H1 (cell line): ENCODE measurements at regions not wholly inside any gene's neighbourhood (a gene's known extent, or its start where the extent isn't known, plus 50 kb on each side); places are given as distances from the start of the nearest gene placed in this dataset.

ENCODE experiments used
- CTCF ChIA-PET: fragments of 300-600 bp; sonication (Branson Sonifier 250); formaldehyde crosslinking; loops from one replicate; lab custom pipeline; 2021; ENCODE audit not compliant: partially characterized antibody; lab: Charles Lee
- POLR2A ChIA-PET: fragments of 300-600 bp; sonication (Branson Sonifier 250); formaldehyde crosslinking; loops from one replicate; lab custom pipeline; 2021; ENCODE audit warnings: inconsistent platforms; ENCODE audit not compliant: partially characterized antibody; lab: Charles Lee
- DNase-seq, 2 experiments: peaks; one replicate each; pipeline versions ENCODE4 v3.0.0 to v3.0.0-alpha.2; 2010 to 2022; ENCODE audit warnings: low spot score in 2 of 2, low read depth in 1 of 2, mixed read lengths in 1 of 2
- FAIRE-seq: peaks from 2 replicates; lab custom pipeline; 2011; peaks lifted over from hg19 to GRCh38; lab: Jason Lieb, UNC
- H2AFZ ChIP-seq: 2 replicates; pipeline ENCODE4 v1.8.1; 2012; ENCODE audit warnings: low read length, inconsistent platforms
- H2AK5ac ChIP-seq: 2 replicates; pipeline ENCODE4 v1.6.1; 2013; ENCODE audit warnings: low read depth, low read length
- H2BK120ac ChIP-seq: replicated peaks from 2 replicates; pipeline ENCODE3; 2013; ENCODE audit warnings: low read depth, low read length, inconsistent platforms
- H2BK12ac ChIP-seq: 2 replicates; pipeline ENCODE4 v1.6.1; 2013; ENCODE audit warnings: low read depth, low read length
- H2BK15ac ChIP-seq: 2 replicates; pipeline ENCODE4 v1.6.1; 2013; ENCODE audit warnings: low read length
- H2BK20ac ChIP-seq: 2 replicates; pipeline ENCODE4 v1.6.1; 2013; ENCODE audit warnings: low read length
- H2BK5ac ChIP-seq: 2 replicates; pipeline ENCODE4 v1.6.1; 2013; ENCODE audit warnings: low read depth, low read length
- H3K14ac ChIP-seq: 2 replicates; pipeline ENCODE4 v1.6.1; 2013; ENCODE audit warnings: inconsistent platforms; ENCODE audit not compliant: insufficient read length
- H3K18ac ChIP-seq: 2 replicates; pipeline ENCODE4 v1.6.1; 2013; ENCODE audit warnings: low read length; ENCODE audit errors: extremely low read depth
- H3K23ac ChIP-seq: 2 replicates; pipeline ENCODE4 v1.6.1; 2013; ENCODE audit warnings: inconsistent platforms; ENCODE audit not compliant: insufficient read length
- H3K23me2 ChIP-seq: 2 replicates; pipeline ENCODE4 v1.6.1; 2013; ENCODE audit warnings: low read depth, low read length
- H3K27ac ChIP-seq: 2 replicates; pipeline ENCODE4 v1.6.1; 2011; ENCODE audit warnings: low read depth, low read length, inconsistent platforms
- H3K27me3 ChIP-seq, 4 experiments: replicated peaks in 1 of 4; 1 replicate in 1 of 4; 2 replicates in 3 of 4; pipeline versions ENCODE4 v1.6.1 to v1.8.1; 2011 to 2013; ENCODE audit warnings: low read length in 3 of 4, mild to moderate bottlenecking in 3 of 4, inconsistent platforms in 2 of 4, mixed read lengths in 2 of 4, moderate library complexity in 1 of 4; ENCODE audit not compliant: control insufficient read depth in 3 of 4, insufficient read depth in 3 of 4; ENCODE audit errors: extremely low read depth in 1 of 4
- H3K36me3 ChIP-seq, 4 experiments: 2 replicates each; pipeline versions ENCODE4 v1.6.1 to v1.8.1; 2011 to 2013; ENCODE audit warnings: mild to moderate bottlenecking in 4 of 4, low read length in 3 of 4, moderate library complexity in 2 of 4, control low read depth in 1 of 4, inconsistent platforms in 1 of 4; ENCODE audit not compliant: insufficient read depth in 4 of 4, control insufficient read depth in 2 of 4
- H3K4ac ChIP-seq: replicated peaks from 2 replicates; pipeline ENCODE3; 2013; ENCODE audit warnings: low read length, low read depth, mixed read lengths, inconsistent platforms; ENCODE audit not compliant: insufficient read length
- H3K4me1 ChIP-seq, 4 experiments: replicated peaks in 1 of 4; 1 replicate in 1 of 4; 2 replicates in 3 of 4; pipeline versions ENCODE4 v1.6.1 to v1.8.1; 2011 to 2013; ENCODE audit warnings: low read length in 3 of 4, inconsistent platforms in 2 of 4, mixed read lengths in 1 of 4; ENCODE audit not compliant: insufficient read depth in 4 of 4, control insufficient read depth in 3 of 4
- H3K4me2 ChIP-seq, 2 experiments: 2 replicates each; pipeline versions ENCODE4 v1.6.1 to v1.8.1; 2011 to 2013; ENCODE audit warnings: low read depth in 2 of 2, low read length in 2 of 2, control low read depth in 1 of 2, inconsistent platforms in 1 of 2, mild to moderate bottlenecking in 1 of 2; ENCODE audit not compliant: insufficient read depth in 1 of 2
- H3K4me3 ChIP-seq, 4 experiments: fragments of 200-600, 300-600 bp in 1 of 4; sonication (generic), shearing (Covaris generic), sonication (Bioruptor Twin) in 1 of 4; 2 replicates each; pipeline versions ENCODE4 v1.5.1 to v1.8.1; 2011 to 2016; ENCODE audit warnings: low read length in 4 of 4, low read depth in 3 of 4, control low read depth in 2 of 4, inconsistent platforms in 2 of 4, mild to moderate bottlenecking in 2 of 4, mixed read lengths in 1 of 4, moderate library complexity in 1 of 4; ENCODE audit not compliant: insufficient read depth in 2 of 4; ENCODE audit errors: extremely low read depth in 1 of 4
- H3K56ac ChIP-seq: replicated peaks from 2 replicates; pipeline ENCODE3; 2013; ENCODE audit warnings: low read depth, mild to moderate bottlenecking, mixed read lengths, low read length, inconsistent platforms; ENCODE audit not compliant: insufficient read length
- H3K79me1 ChIP-seq: 2 replicates; pipeline ENCODE4 v1.6.1; 2013; ENCODE audit warnings: low read depth, low read length, control low read depth
- H3K79me2 ChIP-seq, 2 experiments: 2 replicates each; pipeline versions ENCODE4 v1.6.1 to v1.8.1; 2012 to 2013; ENCODE audit warnings: low read length in 2 of 2, mild to moderate bottlenecking in 2 of 2, inconsistent platforms in 1 of 2; ENCODE audit not compliant: insufficient read depth in 2 of 2, control insufficient read depth in 1 of 2
- H3K9ac ChIP-seq, 4 experiments: replicated peaks in 1 of 4; 1 replicate in 1 of 4; 2 replicates in 3 of 4; pipeline versions ENCODE4 v1.6.1 to v1.8.1; 2011 to 2013; ENCODE audit warnings: low read depth in 3 of 4, low read length in 3 of 4, control low read depth in 2 of 4, mild to moderate bottlenecking in 2 of 4, moderate library complexity in 2 of 4, inconsistent platforms in 1 of 4; ENCODE audit errors: extremely low read depth in 1 of 4
- H3K9me3 ChIP-seq, 2 experiments: 2 replicates each; pipeline versions ENCODE4 v1.6.1 to v1.8.1; 2012 to 2013; ENCODE audit warnings: mild to moderate bottlenecking in 2 of 2, moderate library complexity in 2 of 2, control low read depth in 1 of 2, inconsistent platforms in 1 of 2, low read depth in 1 of 2, low read length in 1 of 2, mixed read lengths in 1 of 2; ENCODE audit not compliant: insufficient read depth in 2 of 2
- H4K20me1 ChIP-seq, 2 experiments: replicated peaks in 1 of 2; 2 replicates each; pipeline versions ENCODE3 to v1.8.1; 2011 to 2013; ENCODE audit warnings: inconsistent platforms in 2 of 2, low read length in 2 of 2, mild to moderate bottlenecking in 1 of 2; ENCODE audit not compliant: insufficient read depth in 2 of 2, control insufficient read depth in 1 of 2
- H4K5ac ChIP-seq: 2 replicates; pipeline ENCODE4 v1.6.1; 2013; ENCODE audit warnings: low read length, low read depth, mixed read lengths, inconsistent platforms; ENCODE audit not compliant: insufficient read length
- H4K8ac ChIP-seq: 2 replicates; pipeline ENCODE4 v1.8.0; 2013; ENCODE audit warnings: mild to moderate bottlenecking, moderate library complexity, low read length, inconsistent platforms; ENCODE audit not compliant: insufficient read depth; ENCODE audit errors: extremely low read depth
- H4K91ac ChIP-seq: replicated peaks from 2 replicates; pipeline ENCODE3; 2013; ENCODE audit warnings: low read length, mixed read lengths, inconsistent platforms; ENCODE audit not compliant: insufficient read length
- ATF2 ChIP-seq: IDR thresholded peaks from 2 replicates; pipeline ENCODE4 v1.6.1; 2012; ENCODE audit warnings: low read length, inconsistent platforms
- BRCA1 ChIP-seq: IDR thresholded peaks from 2 replicates; pipeline ENCODE4 v1.6.1; 2012; ENCODE audit warnings: low read depth, low read length, improper control_type of control experiment
- CHD1 ChIP-seq: IDR thresholded peaks from 2 replicates; pipeline ENCODE4 v1.6.1; 2012; ENCODE audit warnings: low read depth, low read length, improper control_type of control experiment
- CREB1 ChIP-seq: IDR thresholded peaks from 2 replicates; pipeline ENCODE4 v1.6.1; 2012; ENCODE audit warnings: inconsistent platforms
- EGR1 ChIP-seq: IDR thresholded peaks from 2 replicates; pipeline ENCODE4 v1.6.1; 2011; ENCODE audit warnings: low read depth, low read length, borderline replicate concordance
- GABPA ChIP-seq: IDR thresholded peaks from 2 replicates; pipeline ENCODE4 v1.6.1; 2011; ENCODE audit warnings: mild to moderate bottlenecking, low read length, moderate library complexity, borderline replicate concordance; ENCODE audit not compliant: insufficient read depth
- POLR2A ChIP-seq, 2 experiments: IDR thresholded peaks; 1 replicate in 1 of 2; 2 replicates in 1 of 2; pipeline ENCODE4 v1.6.1; 2011; ENCODE audit warnings: low read depth in 2 of 2, low read length in 2 of 2, mild to moderate bottlenecking in 2 of 2; ENCODE audit errors: control extremely low read depth in 1 of 2
- SIN3A ChIP-seq, 2 experiments: IDR thresholded peaks in 1 of 2; conservative IDR thresholded peaks in 1 of 2; 2 replicates each; pipeline ENCODE4 v1.6.1; 2011 to 2012; ENCODE audit warnings: low read length in 2 of 2, improper control_type of control experiment in 1 of 2, low read depth in 1 of 2, mild to moderate bottlenecking in 1 of 2
- SP2 ChIP-seq: IDR thresholded peaks from 2 replicates; pipeline ENCODE4 v1.6.1; 2012; ENCODE audit warnings: mild to moderate bottlenecking, low read length, inconsistent platforms
- SUZ12 ChIP-seq: fragments of 200-600 bp; sonication (generic); IDR thresholded peaks from 2 replicates; pipeline ENCODE4 v1.6.1; 2012; ENCODE audit warnings: mild to moderate bottlenecking, inconsistent platforms, low read length, moderate library complexity, mixed read lengths
- TAF1 ChIP-seq: IDR thresholded peaks from 2 replicates; pipeline ENCODE4 v1.6.1; 2011; ENCODE audit warnings: mild to moderate bottlenecking, low read depth, low read length
- TEAD4 ChIP-seq: IDR thresholded peaks from 2 replicates; pipeline ENCODE4 v1.6.1; 2012; ENCODE audit warnings: low read depth, low read length, inconsistent platforms, mixed read lengths
- WGBS, 2 experiments: shearing (Covaris generic) in 1 of 2; methylation state at CpG; one replicate each; pipeline versions ENCODE4 v1.1.6 to v1.1.7; 2013 to 2015; ENCODE audit warnings: low lambda C conversion rate in 2 of 2, mixed read lengths in 2 of 2, inconsistent platforms in 1 of 2, low coverage in 1 of 2, missing lambda C conversion rate in 1 of 2; ENCODE audit not compliant: insufficient replicate concordance in 2 of 2, insufficient coverage in 1 of 2, insufficient read length in 1 of 2; ENCODE audit errors: extremely low coverage in 1 of 2, missing lambda C conversion rate in 1 of 2; 5-methylcytosine and 5-hydroxymethylcytosine counted together
- TF ChIP-seq, protein P1 (sequence below): IDR thresholded peaks from 2 replicates; pipeline ENCODE4 v1.6.1; 2011; ENCODE audit warnings: low read depth, mild to moderate bottlenecking, low read length; ENCODE audit not compliant: insufficient read depth

- Histone ChIP-seq H4K5ac (no peak overlapping the region), H2BK20ac (no peak overlapping the region), H2AK5ac (no peak overlapping the region), H2BK12ac (no peak overlapping the region), H3K27me3 (no peaks in the 10 kb centered on the region), H4K91ac (no peak overlapping the region), H3K36me3 (no peaks in the 10 kb centered on the region), H3K23ac (no peak overlapping the region), H3K79me2 (no peaks in the 10 kb centered on the region), H3K27ac (no peak overlapping the region), H3K4me2 (no peak overlapping the region), H2BK15ac (no peak overlapping the region), H4K8ac (no peak overlapping the region), H4K20me1 (no peaks in the 10 kb centered on the region), H2BK5ac (no peak overlapping the region), H2AFZ (no peak overlapping the region), H3K9ac (no peak overlapping the region), H3K14ac (no peak overlapping the region), H3K79me1 (no peaks in the 10 kb centered on the region), H3K56ac (no peak overlapping the region), H3K23me2 (no peaks in the 10 kb centered on the region), H3K4me1 (no peaks in the 10 kb centered on the region), H3K4me3 (no peak overlapping the region), H3K4ac (no peak overlapping the region), H3K9me3 (peaks cover 20 to 59% of the 10 kb centered on the region in 2 experiments; a peak in 3 of 4 replicates), H3K18ac (no peak overlapping the region), H2BK120ac (no peak overlapping the region)
- DNase-seq (no peak), FAIRE-seq (no peak)
- ChIA-PET CTCF (interaction anchor here (1.4 kb wide), 1 partner anchor 45 kb away, joined by 3 read pairs; no protein-coding TSS in a partner anchor), POLR2A (no interaction called here)
- whole genome bisulfite sequencing, 2 experiments, result 90% methylated on average over 2 of the region's 2 CpGs; no CpG with 5 or more reads in 1 of the 2 experiments
- TF ChIP-seq SP2 (no peak), BRCA1 (no peak), TAF1 (no peak), TEAD4 (no peak), EGR1 (no peak), CREB1 (no peak), GABPA (no peak), SIN3A (conservative IDR thresholded peaks at IDR 0.05 in 1 of 2, IDR thresholded peaks at IDR 0.05 in 1 of 2; ENCODE audit: low read depth in 1 of 2, low read length in 2 of 2) (no peak), ATF2 (no peak), CHD1 (no peak), SUZ12 (no peak), POLR2A (IDR thresholded peaks at IDR 0.05; ENCODE audit: control extremely low read depth in 1 of 2, low read depth in 2 of 2, low read length in 2 of 2) (no peak)
- TF ChIP-seq, protein P1, sequence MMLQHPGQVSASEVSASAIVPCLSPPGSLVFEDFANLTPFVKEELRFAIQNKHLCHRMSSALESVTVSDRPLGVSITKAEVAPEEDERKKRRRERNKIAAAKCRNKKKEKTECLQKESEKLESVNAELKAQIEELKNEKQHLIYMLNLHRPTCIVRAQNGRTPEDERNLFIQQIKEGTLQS, result no peak
Measured at GRCh38 chr7:4566714-4567113, 115.4 kb upstream of the FOXK1 start.
